Islet precursor cell (in vitro differentiated cells): ENCODE measurements at regions not wholly inside any gene's neighbourhood (a gene's known extent, or its start where the extent isn't known, plus 50 kb on each side); places are given as distances from the start of the nearest gene placed in this dataset.

Experiments used
- DNase-seq: peaks from one replicate; pipeline ENCODE4 v3.0.0-alpha.2; 2018

GRCh38 chr11:109752212-109752825 lies 330.3 kb downstream of the C11orf87 start:
- no peak for DNase-seq

DNA sequence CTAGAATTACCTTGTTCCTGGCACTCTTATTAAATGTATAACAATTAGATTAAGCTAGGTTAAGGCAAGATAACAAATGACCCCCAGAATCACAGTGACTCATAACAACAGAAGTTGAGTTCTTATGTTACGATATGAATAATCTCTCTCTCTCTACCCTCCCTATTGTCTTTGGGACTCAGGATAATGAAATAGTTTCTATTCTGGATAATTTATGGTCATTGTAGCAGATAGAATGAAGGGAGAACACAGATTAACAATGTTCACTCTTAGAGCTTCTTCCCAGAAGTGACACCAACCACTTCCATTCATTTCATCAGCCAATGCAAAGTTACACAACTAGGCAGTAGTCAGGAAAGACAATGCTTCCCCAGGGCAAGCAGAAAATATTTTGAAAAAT lies 334.5 kb downstream of the C11orf87 start:
- no peak for DNase-seq

DNA sequence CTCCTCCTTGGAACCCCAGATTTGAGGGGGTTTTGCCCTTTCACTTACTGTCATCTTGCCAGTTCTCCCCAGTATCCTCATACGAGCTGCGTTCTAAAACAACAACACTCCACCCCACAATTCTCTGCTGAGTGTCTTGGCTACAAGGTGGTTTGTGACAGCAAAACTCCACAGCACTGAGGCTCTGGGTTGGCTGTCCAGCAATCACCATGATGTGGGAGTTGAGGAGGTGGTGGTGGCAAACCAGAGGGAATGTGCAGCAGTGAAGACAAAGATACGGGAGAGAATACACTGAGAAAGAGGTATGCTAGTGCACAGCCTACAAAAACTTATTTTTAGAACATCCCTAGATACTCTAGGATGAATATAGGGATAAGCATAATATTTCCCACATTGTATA lies 335.0 kb downstream of the C11orf87 start:
- DNase-seq = no peak

GRCh38 chr11:109762546-109762945 lies 330.6 kb upstream of the ZC3H12C start:
- DNase-seq = no peak

- DNase-seq = no peak
Observed at GRCh38 chr11:109765709-109766311, 327.4 kb upstream of the ZC3H12C start.

GRCh38 chr11:109769858-109770257 lies 323.3 kb upstream of the ZC3H12C start:
- DNase-seq = no peak

- no peak for DNase-seq
Observed at GRCh38 chr11:109770323-109770722, 322.9 kb upstream of the ZC3H12C start.

DNA sequence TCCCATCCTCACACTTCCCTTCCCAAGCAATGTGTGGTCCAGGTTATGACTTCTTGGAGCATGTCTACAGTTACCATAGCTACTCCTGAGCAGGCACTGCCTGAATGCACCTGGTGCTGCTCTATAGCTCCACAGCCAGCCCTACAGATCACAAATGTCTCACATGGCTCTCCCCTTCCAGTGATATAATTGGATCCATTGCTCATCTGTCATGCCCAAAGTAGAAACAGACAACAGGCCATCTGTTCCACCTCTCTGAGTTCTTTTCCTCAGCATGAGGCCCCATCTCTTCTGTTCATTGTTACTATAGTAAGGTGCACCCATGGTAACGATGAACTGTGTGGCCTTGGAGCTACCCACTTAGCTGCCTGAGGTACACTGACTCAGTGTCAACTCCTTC lies 320.3 kb upstream of the ZC3H12C start:
- DNase-seq = no peak

GRCh38 chr11:109775686-109776085 lies 317.5 kb upstream of the ZC3H12C start:
- DNase-seq = no peak

DNA sequence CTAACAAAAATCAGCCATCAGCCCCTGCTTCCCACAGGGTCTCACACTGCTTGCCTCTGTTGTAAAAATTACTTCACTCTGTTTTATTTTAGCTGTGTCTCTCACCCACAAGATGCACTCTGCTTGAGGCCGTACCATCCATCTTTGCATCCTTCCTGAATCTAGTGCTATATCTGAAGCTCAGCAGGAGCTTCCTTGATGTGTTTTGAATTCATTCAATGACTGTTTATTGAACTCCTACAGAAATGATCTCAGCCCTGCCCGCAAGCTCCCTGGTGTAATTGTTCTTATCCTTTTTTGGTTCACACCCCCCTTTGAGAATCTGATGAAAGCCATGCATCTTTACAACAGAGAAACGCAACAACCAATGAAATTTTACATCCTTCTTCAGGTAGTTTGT lies 310.2 kb upstream of the ZC3H12C start:
- DNase-seq = no peak

DNA sequence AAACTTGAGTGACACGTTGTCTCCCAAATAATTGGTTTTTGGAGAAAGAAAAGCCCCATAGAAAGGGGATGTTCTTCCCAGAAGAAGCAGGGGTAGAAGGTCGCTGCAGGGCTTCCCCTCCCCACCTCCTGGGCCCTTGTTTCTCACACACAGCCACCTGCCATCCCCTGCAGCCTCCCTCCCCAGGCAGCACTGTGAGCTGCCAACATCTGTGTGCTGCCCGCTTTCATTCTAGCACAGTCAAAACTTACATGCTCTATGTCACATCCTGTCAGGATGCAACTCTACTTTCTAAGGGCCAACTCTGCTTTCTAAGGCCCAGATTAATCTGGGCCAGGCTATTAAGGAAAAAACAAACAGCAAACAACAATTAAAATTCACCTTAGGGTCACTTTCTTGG lies 309.4 kb upstream of the ZC3H12C start:
- DNase-seq = no peak

DNA sequence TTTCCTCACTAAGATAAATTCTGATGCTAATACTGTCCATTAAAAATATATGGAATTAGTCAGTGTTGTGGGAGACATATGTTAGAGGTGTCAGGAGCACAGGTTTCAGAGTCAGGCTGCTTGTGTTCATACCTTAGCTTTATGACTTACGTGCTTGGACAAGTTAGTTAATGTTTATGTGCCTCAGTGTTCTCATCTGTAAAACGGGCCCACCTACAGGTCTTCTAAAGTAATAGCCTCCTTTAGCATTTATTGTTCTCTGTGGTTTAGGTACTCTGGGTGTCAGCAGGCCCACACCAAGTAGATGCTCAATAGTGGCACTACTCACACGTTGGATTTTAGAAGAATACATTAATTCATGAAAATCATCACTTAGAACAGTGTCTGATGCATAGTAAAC lies 308.7 kb upstream of the ZC3H12C start:
- DNase-seq = no peak

DNA sequence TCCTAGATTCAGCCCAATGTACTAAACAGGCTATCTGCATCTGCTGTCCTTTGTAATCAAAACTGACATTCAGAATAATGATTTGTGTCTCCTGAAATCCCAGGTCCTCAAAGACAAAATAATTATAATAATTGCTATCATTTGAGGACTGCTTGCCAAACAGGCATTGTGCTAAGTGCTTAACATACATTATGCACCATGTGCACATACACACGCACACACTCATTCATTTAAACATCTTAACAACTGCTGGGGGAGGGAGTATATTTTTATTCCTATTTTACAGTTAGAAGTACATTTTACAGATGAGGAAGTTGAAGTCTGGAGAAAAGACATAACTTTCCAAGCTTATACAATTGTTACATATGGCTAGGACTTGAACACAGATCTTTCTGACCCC lies 308.0 kb upstream of the ZC3H12C start:
- no peak for DNase-seq

GRCh38 chr11:109785714-109786113 lies 307.5 kb upstream of the ZC3H12C start:
- DNase-seq = no peak

DNA sequence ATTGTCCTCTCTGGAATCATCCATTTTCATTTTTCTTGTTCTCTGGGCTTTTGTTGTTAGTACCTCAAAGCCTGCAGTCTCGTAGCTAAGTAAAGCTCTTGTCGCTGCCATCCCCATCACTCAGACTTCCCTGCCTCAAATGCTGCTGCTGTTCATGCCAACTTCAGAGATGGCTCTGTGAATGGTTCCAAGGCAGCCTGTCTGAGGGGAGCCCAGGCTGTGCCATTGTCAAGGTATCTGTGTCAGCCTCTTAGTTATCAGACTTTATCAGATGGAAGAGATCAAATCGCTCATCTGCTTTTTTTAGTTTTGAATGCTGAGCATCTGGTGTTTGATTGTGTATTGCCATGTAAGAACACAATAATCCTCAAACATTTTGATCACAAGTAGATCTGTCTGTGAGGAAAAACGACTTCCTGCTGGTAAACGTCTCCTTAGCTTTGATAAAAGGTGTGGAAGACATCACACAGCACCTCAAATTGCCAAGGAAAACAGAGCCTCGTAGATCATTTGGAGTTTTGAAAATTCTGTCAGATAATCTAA lies 304.2 kb upstream of the ZC3H12C start:
- DNase-seq = no peak

- no peak for DNase-seq
Observed at GRCh38 chr11:109789901-109790300, 303.3 kb upstream of the ZC3H12C start.

DNA sequence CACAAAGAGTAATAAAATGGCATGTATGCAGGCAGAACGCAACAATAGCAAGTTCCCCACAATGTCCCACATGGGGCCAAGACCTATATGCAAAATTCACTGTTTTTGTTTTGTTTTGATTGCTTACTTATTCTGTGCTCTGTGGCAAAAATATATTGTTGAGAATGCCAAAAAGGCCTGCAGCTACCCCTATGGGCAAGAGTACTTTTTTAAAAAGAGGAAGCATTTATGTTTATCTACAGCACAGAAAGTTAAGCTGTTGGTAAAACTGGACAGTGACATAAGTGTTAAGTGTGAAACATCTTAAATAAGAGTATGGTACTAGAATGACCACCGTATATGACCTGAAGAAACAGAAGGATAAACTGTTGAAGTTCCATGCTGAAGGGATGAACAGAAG lies 301.9 kb upstream of the ZC3H12C start:
- DNase-seq = no peak

DNA sequence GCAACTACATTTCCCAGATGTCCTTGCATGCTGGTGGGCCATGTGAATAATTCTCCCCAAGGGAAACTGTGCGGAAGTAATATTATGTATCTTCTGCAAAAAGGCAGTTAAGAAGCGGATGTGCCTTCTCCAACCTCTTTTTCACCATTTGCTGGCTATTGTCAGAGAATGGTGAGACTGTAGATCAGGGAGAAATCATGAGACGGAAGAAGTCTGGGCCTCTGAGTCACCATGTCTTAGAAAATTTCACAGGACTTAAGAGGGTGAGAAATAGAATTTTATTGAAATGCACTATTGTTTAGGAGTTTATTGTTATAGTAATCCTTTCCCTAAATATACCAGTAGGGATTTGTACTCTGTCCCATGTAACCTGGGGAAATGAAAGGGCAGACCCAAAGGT lies 298.7 kb upstream of the ZC3H12C start:
- no peak for DNase-seq

DNA sequence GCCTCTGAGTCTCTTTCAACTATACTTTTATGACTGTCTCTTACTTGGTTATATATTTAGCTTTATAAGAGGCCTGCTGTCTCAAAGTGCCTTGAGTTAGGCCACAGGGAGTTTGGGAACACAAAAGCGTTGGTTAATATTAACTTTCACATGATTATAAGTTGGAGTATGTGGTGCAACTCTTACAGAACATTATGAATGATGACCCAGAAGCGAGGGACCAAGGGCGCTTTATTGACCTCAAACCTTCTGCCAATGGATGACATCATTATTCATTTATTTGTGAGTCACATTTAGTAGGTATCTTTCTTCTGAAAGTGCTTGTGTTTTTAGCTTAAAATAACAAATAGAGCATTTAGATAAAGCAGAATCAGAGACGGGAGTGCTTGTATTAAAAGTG lies 298.0 kb upstream of the ZC3H12C start:
- no peak for DNase-seq

GRCh38 chr11:109796253-109796652 lies 296.9 kb upstream of the ZC3H12C start:
- no peak for DNase-seq

DNA sequence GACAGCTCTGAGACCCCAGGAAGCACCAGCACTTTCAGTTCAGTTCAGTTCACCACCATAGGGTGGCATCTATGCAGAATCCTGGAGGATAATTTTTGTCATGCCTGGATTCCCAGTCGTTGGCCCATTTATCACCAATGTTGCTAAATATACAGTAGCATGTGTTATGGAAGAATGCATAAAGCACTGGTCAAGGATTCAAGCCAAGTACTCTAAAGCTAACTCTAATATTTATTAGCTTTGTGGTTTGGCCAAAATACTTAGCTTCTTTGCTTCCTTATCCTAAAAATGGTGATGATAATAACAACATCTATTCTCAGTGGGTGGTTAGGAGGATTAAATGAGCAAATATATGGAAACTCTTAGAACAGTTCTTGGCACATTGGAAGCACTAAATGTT lies 294.7 kb upstream of the ZC3H12C start:
- DNase-seq = no peak

GRCh38 chr11:109799604-109800003 lies 293.6 kb upstream of the ZC3H12C start:
- no peak for DNase-seq

DNA sequence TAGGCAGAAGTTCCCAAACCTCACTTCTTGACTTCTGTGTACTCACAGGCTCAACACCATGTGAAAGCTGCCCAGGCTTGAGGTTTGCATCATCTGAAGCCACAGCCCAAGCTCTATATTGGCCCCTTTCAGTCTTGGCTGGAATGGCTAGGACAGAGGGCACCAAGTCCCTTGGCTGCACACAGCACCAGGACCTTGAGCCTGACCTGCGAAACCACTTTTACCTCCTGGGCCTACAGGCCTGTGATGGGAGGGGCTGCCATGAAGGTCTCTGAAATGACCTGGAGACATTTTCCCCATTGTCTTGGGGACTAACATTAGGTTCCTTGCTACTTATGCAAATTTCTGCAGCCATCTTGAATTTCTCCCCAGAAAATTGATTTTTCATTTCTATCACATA lies 288.3 kb upstream of the ZC3H12C start:
- no peak for DNase-seq

- DNase-seq = no peak
Observed at GRCh38 chr11:109806205-109806604, 287.0 kb upstream of the ZC3H12C start.

DNA sequence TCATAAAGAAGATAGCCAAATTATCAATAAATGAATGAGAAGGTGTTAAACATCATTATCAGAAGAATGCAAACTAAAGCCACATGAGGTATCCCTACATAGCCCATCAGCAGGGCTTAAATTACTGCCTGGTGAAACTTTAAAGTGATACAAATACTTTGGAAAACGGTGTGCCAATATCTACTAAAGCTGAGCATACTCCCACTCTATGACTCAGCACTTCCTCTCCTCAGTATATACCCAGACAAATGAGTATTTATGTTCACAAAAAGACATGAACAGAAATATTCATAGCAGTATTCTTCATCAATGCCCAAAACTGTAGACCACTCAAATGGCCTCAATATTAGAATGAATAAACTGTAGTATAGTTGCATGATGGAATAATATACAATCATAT lies 284.6 kb upstream of the ZC3H12C start:
- no peak for DNase-seq
